ENCODE measurements at regions not wholly inside any gene's neighbourhood (a gene's known extent, or its start where the extent isn't known, plus 50 kb on each side); places are given as distances from the start of the nearest gene placed in this dataset.
"Not testable (repeated sequence)": the region's sequence is repeated elsewhere in the genome, so short reads cannot be mapped to it uniquely, and the experiment has no call there.

DNA sequence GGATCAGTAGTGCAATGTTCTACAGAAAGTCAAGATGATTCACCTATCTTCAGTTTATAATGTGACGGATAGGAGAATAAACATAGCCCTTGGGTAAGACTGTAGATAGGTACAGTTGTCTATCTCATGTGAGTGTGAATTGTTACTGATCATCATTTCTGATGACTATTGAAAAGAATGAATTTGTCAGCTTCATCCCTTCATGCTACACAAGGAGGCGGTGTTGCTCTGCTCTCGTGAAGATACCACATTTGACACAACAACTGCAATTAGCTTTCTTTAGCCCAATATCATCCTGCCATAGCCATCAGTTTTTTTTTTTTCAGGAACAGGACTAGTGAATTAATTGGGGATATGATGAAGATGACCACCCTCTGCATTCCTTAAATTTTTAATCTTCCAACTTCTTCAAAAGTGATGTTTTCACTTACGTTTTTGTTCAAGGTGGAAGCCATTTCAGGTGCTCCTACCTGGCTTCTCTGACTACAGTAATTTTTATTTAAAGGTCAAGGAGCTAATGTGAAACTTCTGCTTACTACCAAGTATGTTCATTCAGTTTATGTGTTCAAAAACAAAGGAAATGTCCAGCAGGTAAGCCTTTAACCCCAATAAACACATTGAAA, 152.9 kb upstream of the MOCS2 start:
- TF ChIP-seq, protein P1, sequence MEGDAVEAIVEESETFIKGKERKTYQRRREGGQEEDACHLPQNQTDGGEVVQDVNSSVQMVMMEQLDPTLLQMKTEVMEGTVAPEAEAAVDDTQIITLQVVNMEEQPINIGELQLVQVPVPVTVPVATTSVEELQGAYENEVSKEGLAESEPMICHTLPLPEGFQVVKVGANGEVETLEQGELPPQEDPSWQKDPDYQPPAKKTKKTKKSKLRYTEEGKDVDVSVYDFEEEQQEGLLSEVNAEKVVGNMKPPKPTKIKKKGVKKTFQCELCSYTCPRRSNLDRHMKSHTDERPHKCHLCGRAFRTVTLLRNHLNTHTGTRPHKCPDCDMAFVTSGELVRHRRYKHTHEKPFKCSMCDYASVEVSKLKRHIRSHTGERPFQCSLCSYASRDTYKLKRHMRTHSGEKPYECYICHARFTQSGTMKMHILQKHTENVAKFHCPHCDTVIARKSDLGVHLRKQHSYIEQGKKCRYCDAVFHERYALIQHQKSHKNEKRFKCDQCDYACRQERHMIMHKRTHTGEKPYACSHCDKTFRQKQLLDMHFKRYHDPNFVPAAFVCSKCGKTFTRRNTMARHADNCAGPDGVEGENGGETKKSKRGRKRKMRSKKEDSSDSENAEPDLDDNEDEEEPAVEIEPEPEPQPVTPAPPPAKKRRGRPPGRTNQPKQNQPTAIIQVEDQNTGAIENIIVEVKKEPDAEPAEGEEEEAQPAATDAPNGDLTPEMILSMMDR (conservative IDR thresholded peaks at IDR 0.05; ENCODE audit: low read depth, low read length), result peak; percentile 79
- no peak for DNase-seq (ENCODE audit: low read depth)

DNA sequence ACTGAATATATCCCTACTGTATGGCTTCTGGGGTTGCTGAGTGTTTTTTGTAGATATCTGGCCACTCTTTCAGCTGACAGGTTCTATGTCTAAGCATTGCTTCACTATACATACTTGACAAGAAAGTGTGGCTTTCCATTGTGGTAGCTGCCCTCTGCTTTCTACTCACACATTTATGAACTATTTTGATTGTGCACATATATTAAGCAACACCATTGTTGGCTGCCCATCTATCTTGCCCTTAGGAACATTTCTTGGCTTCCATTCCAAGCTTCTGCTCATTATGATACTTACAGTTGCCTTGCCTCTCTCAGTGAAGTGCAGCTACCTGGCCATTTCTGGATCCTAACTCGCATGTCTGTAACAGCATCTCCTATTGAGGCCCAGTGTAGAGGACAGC, 153.6 kb upstream of the MOCS2 start:
- H3K4me3 ChIP-seq (ENCODE audit: low read length), result no peak overlapping the region
- DNase-seq (ENCODE audit: low read depth), result no peak
- TF ChIP-seq, protein P1 (conservative IDR thresholded peaks at IDR 0.05; ENCODE audit: low read depth, low read length), result no peak

More for the DNA sequence above, 152.9 kb upstream of the MOCS2 start:
- H3K4me3 ChIP-seq (ENCODE audit: low read length), result no peak overlapping the region

DNA sequence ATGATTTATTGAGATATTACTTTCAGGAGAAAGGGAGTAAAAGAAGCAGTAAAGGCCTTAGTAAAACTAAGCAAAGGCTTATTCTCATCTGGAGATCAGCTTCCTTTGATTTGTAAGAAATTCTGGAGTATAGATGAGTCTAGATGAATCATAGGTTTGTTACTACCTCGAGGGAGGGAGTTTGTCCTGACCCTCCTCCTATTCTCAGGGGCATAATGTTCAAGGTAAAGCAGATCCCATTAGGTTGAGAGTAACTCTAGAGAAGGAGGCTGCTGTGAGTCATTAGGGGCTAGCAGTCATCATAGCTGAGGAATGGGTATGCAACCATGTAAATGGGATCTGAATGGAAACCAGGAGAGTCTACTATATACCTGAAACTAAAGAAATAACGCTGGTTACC, 155.5 kb upstream of the MOCS2 start:
- no peak overlapping the region for H3K4me3 ChIP-seq (ENCODE audit: low read length)
- no peak for DNase-seq (ENCODE audit: low read depth)
- TF ChIP-seq, protein P1 (conservative IDR thresholded peaks at IDR 0.05; ENCODE audit: low read depth, low read length), result no peak

DNA sequence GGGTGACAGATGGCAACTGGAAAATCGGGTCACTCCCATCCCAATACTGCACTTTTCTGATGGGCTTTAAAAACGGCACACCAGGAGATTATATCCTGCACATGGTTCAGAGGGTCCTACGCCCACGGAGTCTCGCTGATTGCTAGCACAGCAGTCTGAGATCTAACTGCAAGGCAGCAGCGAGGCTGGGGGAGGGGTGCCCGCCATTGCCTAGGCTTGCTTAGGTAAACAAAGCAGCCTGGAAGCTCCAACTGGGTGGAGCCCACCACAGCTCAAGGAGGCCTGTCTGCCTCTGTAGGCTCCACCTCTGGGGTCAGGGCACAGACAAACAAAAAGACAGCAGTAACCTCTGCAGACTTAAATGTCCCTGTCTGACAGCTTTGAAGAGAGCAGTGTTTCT, 158.7 kb upstream of the MOCS2 start:
- DNase-seq (ENCODE audit: low read depth); H3K4me3 ChIP-seq (ENCODE audit: low read length): not testable (repeated sequence)

GRCh38 chr5:53275666-53276065, 166.1 kb upstream of the MOCS2 start:
- DNase-seq (ENCODE audit: low read depth), result no peak
- TF ChIP-seq, protein P1 (conservative IDR thresholded peaks at IDR 0.05; ENCODE audit: low read depth, low read length), result no peak
- no peak overlapping the region for H3K4me3 ChIP-seq (ENCODE audit: low read length)

GRCh38 chr5:53276825-53277224, 167.3 kb upstream of the MOCS2 start:
- DNase-seq (ENCODE audit: low read depth), result no peak
- TF ChIP-seq, protein P1 (conservative IDR thresholded peaks at IDR 0.05; ENCODE audit: low read depth, low read length), result no peak
- no peak overlapping the region for H3K4me3 ChIP-seq (ENCODE audit: low read length)

GRCh38 chr5:53277491-53277890, 167.9 kb upstream of the MOCS2 start:
- DNase-seq (ENCODE audit: low read depth), result peak; percentile 40
- no peak overlapping the region for H3K4me3 ChIP-seq (ENCODE audit: low read length)
- TF ChIP-seq, protein P1 (conservative IDR thresholded peaks at IDR 0.05; ENCODE audit: low read depth, low read length), result no peak

Measured in retinal pigment epithelial cell (primary cell).